IMR-90 (cell line): ENCODE measurements at regions not wholly inside any gene's neighbourhood (a gene's known extent, or its start where the extent isn't known, plus 50 kb on each side); places are given as distances from the start of the nearest gene placed in this dataset.

Experiments used
- ATAC-seq: fragments of 200-7000 bp; cut with Tn5 transposase; 2 replicates; pipeline ENCODE4 v1.9.1; 2020; ENCODE audit warnings: low read depth, mild to moderate bottlenecking, moderate library complexity
- BruUV-seq: library from RNA; stranded (reverse); fragments of 400-500 nt; replicated peaks from 2 replicates; lab custom pipeline; 2021; lab: Mats Ljungman, UMichigan
- CTCF ChIA-PET: fragments of 300-600 bp; formaldehyde crosslinking; extraction: SDS; loops from one replicate; lab custom pipeline; 2021; ENCODE audit warnings: antibody characterized with exemption; lab: Yijun Ruan, JAX
- POLR2A ChIA-PET: fragments of 300-600 bp; sonication (Branson Sonifier 250); formaldehyde crosslinking; loops from one replicate; lab custom pipeline; 2022; ENCODE audit warnings: antibody characterized with exemption; ENCODE audit not compliant: unreplicated experiment; lab: Charles Lee
- DNase-seq: peaks from one replicate; pipeline ENCODE4 v3.0.0; 2013
- H2AFZ ChIP-seq: replicated peaks from 2 replicates; pipeline ENCODE3; 2013; ENCODE audit warnings: low read length, mild to moderate bottlenecking; ENCODE audit not compliant: poor library complexity
- H2AK5ac ChIP-seq: 2 replicates; pipeline ENCODE4 v1.6.1; 2013; ENCODE audit warnings: low read depth, low read length, inconsistent platforms
- H2AK9ac ChIP-seq: replicated peaks from 2 replicates; pipeline ENCODE3; 2013; ENCODE audit warnings: mild to moderate bottlenecking, low read depth, low read length, moderate library complexity; ENCODE audit not compliant: poor library complexity
- H2BK120ac ChIP-seq: 2 replicates; pipeline ENCODE4 v1.6.1; 2013; ENCODE audit warnings: low read depth, low read length, inconsistent platforms
- H2BK15ac ChIP-seq: 3 replicates; pipeline ENCODE4 v1.6.1; 2013; ENCODE audit warnings: low read depth, low read length, inconsistent platforms
- H2BK20ac ChIP-seq: 2 replicates; pipeline ENCODE4 v1.6.1; 2013; ENCODE audit warnings: low read depth, mild to moderate bottlenecking, inconsistent platforms, low read length, moderate library complexity
- H2BK5ac ChIP-seq: 2 replicates; pipeline ENCODE4 v1.6.1; 2013; ENCODE audit warnings: mild to moderate bottlenecking, low read depth, low read length, inconsistent platforms; ENCODE audit not compliant: poor library complexity, severe bottlenecking
- H3K14ac ChIP-seq: replicated peaks from 2 replicates; pipeline ENCODE4 v1.6.1; 2013; ENCODE audit warnings: low read depth, low read length, inconsistent platforms
- H3K18ac ChIP-seq: 2 replicates; pipeline ENCODE4 v1.6.1; 2013; ENCODE audit warnings: low read depth, low read length, control low read depth
- H3K23ac ChIP-seq: 2 replicates; pipeline ENCODE4 v1.6.1; 2013; ENCODE audit warnings: low read depth, low read length, inconsistent platforms
- H3K27ac ChIP-seq: 2 replicates; pipeline ENCODE4 v1.5.1; 2013; ENCODE audit warnings: mild to moderate bottlenecking, control low read depth, low read length; ENCODE audit not compliant: insufficient read depth
- H3K27me3 ChIP-seq: 2 replicates; pipeline ENCODE4 v1.6.1; 2013; ENCODE audit warnings: low read length; ENCODE audit not compliant: control insufficient read depth, insufficient read depth
- H3K36me3 ChIP-seq: 2 replicates; pipeline ENCODE4 v1.6.1; 2013; ENCODE audit warnings: low read length, mixed read lengths; ENCODE audit not compliant: control insufficient read depth, insufficient read depth
- H3K4ac ChIP-seq: 2 replicates; pipeline ENCODE4 v1.6.1; 2013; ENCODE audit warnings: low read depth, low read length, inconsistent platforms
- H3K4me1 ChIP-seq: 2 replicates; pipeline ENCODE4 v1.6.1; 2013; ENCODE audit warnings: low read length, mixed read lengths; ENCODE audit not compliant: control insufficient read depth, insufficient read depth
- H3K4me2 ChIP-seq: 2 replicates; pipeline ENCODE4 v1.6.1; 2013; ENCODE audit warnings: low read depth, mild to moderate bottlenecking, control low read depth, low read length, moderate library complexity
- H3K4me3 ChIP-seq: 2 replicates; pipeline ENCODE4 v1.5.1; 2013; ENCODE audit warnings: low read depth, mild to moderate bottlenecking, control low read depth, low read length, moderate library complexity; ENCODE audit not compliant: insufficient read depth
- H3K56ac ChIP-seq: 2 replicates; pipeline ENCODE4 v1.6.1; 2013; ENCODE audit warnings: low read length, inconsistent platforms; ENCODE audit not compliant: insufficient read depth; ENCODE audit errors: extremely low read depth
- H3K79me1 ChIP-seq, 2 experiments: 2 replicates each; pipeline ENCODE4 v1.6.1; 2013; ENCODE audit warnings: low read length in 2 of 2, inconsistent platforms in 1 of 2, low read depth in 1 of 2
- H3K9ac ChIP-seq: 2 replicates; pipeline ENCODE4 v1.6.1; 2013; ENCODE audit warnings: low read depth, low read length, control low read depth
- H3K9me1 ChIP-seq: 2 replicates; pipeline ENCODE4 v1.6.1; 2013; ENCODE audit warnings: low read length, inconsistent platforms; ENCODE audit not compliant: insufficient read depth
- H3K9me3 ChIP-seq: 2 replicates; pipeline ENCODE4 v1.6.1; 2013; ENCODE audit warnings: low read length; ENCODE audit not compliant: control insufficient read depth, insufficient read depth
- H4K20me1 ChIP-seq: 2 replicates; pipeline ENCODE4 v1.6.1; 2013; ENCODE audit warnings: low read length, inconsistent platforms; ENCODE audit not compliant: insufficient read depth
- H4K5ac ChIP-seq: 2 replicates; pipeline ENCODE4 v1.6.1; 2013; ENCODE audit warnings: mild to moderate bottlenecking, low read depth, low read length, control low read depth
- H4K8ac ChIP-seq, 2 experiments: 2 replicates each; pipeline ENCODE4 v1.6.1; 2013; ENCODE audit warnings: low read depth in 2 of 2, low read length in 2 of 2, control low read depth in 1 of 2, inconsistent platforms in 1 of 2
- H4K91ac ChIP-seq: 2 replicates; pipeline ENCODE4 v1.6.1; 2013; ENCODE audit warnings: low read depth, low read length, inconsistent platforms; ENCODE audit not compliant: insufficient read depth
- BHLHE40 ChIP-seq: fragments of 150-350 bp; IDR thresholded peaks from 2 replicates; pipeline ENCODE4 v1.6.1; 2016; ENCODE audit warnings: mild to moderate bottlenecking, low read depth, low read length
- CTCF ChIP-seq: conservative IDR thresholded peaks from 2 replicates; pipeline ENCODE4 v1.5.1; 2012; ENCODE audit warnings: mild to moderate bottlenecking, low read depth, low read length, improper control_type of control experiment
- MAFK ChIP-seq: IDR thresholded peaks from 2 replicates; pipeline ENCODE4 v1.6.1; 2012; ENCODE audit warnings: low read depth, low read length, improper control_type of control experiment
- MXI1 ChIP-seq: IDR thresholded peaks from 2 replicates; pipeline ENCODE4 v1.6.1; 2012; ENCODE audit warnings: low read depth, mild to moderate bottlenecking, low read length, moderate library complexity, borderline replicate concordance
- NFE2L2 ChIP-seq: fragments of 150-350 bp; IDR thresholded peaks from 2 replicates; pipeline ENCODE4 v1.6.1; 2016; ENCODE audit warnings: low read depth, mild to moderate bottlenecking, low read length
- POLR2A ChIP-seq: IDR thresholded peaks from 2 replicates; pipeline ENCODE4 v1.6.1; 2012; ENCODE audit warnings: mild to moderate bottlenecking, low read depth, low read length
- RAD21 ChIP-seq: IDR thresholded peaks from 2 replicates; pipeline ENCODE4 v1.6.1; 2012; ENCODE audit warnings: low read length, improper control_type of control experiment
- RCOR1 ChIP-seq: IDR thresholded peaks from 2 replicates; pipeline ENCODE4 v1.6.1; 2012; ENCODE audit warnings: mild to moderate bottlenecking, low read length, improper control_type of control experiment; ENCODE audit not compliant: insufficient replicate concordance
- RFX5 ChIP-seq: IDR thresholded peaks from 2 replicates; pipeline ENCODE4 v1.8.0; 2012; ENCODE audit warnings: low read depth, mild to moderate bottlenecking, low read length, moderate library complexity
- SMC3 ChIP-seq: fragments of 150-350 bp; IDR thresholded peaks from 2 replicates; pipeline ENCODE4 v1.6.1; 2016; ENCODE audit warnings: low read depth, mild to moderate bottlenecking, antibody characterized with exemption, low read length, moderate library complexity
- WGBS, 2 experiments: methylation state at CpG; one replicate each; pipeline versions ENCODE4 v1.1.5 to v1.1.7; 2013; ENCODE audit warnings: missing lambda C conversion rate in 2 of 2; ENCODE audit not compliant: insufficient read length in 1 of 2; ENCODE audit errors: extremely low coverage in 2 of 2; 5-methylcytosine and 5-hydroxymethylcytosine counted together
- dilution Hi-C: fragments of 300-500 bp; cut with HindIII; formaldehyde crosslinking; loops from one replicate; pipeline ENCODE4 v1.14.3; 2018; ENCODE audit warnings: low sequenced_read_pairs; ENCODE audit not compliant: unreplicated experiment
- in situ Hi-C: fragments of 300-500 bp; cut with MboI; formaldehyde crosslinking; loops from 3 replicates; pipeline ENCODE4 v1.14.3; 2019; ENCODE audit warnings: low sequenced_read_pairs, inconsistent platforms, mixed read lengths
- intact Hi-C: fragments of 100-400 bp; cut with micrococcal nuclease; formaldehyde crosslinking; loops from 2 replicates; pipeline ENCODE4 v1.10.0; 2022
- TF ChIP-seq, protein P1 (sequence below): fragments of 150-350 bp; IDR thresholded peaks from 2 replicates; pipeline ENCODE4 v1.6.1; 2016; ENCODE audit warnings: low read depth, mild to moderate bottlenecking, low read length, moderate library complexity, borderline replicate concordance

DNA sequence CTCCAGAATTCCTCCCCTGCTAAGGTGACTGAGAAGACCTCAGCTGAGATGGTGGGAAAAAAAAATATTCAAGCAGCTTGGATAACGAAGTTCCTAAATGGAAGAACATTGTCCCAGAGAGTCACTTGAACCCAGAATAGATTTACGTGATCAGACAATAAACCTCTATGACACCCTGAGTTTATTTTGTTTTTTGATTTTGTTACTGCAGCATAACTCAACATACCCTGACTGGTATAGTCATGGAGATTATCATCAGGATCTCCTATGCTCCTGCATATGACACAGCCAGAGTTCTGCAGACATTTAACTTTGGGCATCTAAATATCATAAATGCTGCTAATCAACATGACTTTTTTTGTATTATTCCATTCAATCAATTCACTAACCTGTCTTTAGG, 282.9 kb downstream of the RASEF start:
- POLR2A ChIA-PET: no interaction called here
- no peak overlapping the region for H3K14ac ChIP-seq
- no CpG with 5 or more reads among the region's 2 CpGs for WGBS, 2 experiments
- H4K5ac ChIP-seq: no peak overlapping the region
- no peak overlapping the region for H3K4me2 ChIP-seq
- in situ Hi-C loops: no loop called here
- no peak overlapping the region for H2AFZ ChIP-seq
- H3K9me3 ChIP-seq: no peaks in the 10 kb centered on the region
- no TSS peak for BruUV-seq
- no peaks in the 10 kb centered on the region for H3K9me1 ChIP-seq
- H4K8ac ChIP-seq: no peak overlapping the region
- no peaks in the 10 kb centered on the region; the same call in 1 of the 2 replicates for H3K27me3 ChIP-seq
- no peaks in the 10 kb centered on the region for H3K4me1 ChIP-seq
- H3K27ac ChIP-seq: no peak overlapping the region
- no peak overlapping the region for H3K23ac ChIP-seq
- H2BK120ac ChIP-seq: no peak overlapping the region
- no peak overlapping the region for H2BK15ac ChIP-seq
- H4K20me1 ChIP-seq: no peaks in the 10 kb centered on the region
- H4K91ac ChIP-seq: no peak overlapping the region
- H3K4me3 ChIP-seq: no peak overlapping the region
- TF ChIP-seq SMC3 (no peak), CTCF (no peak), MAFK (no peak), RCOR1 (no peak), RAD21 (no peak), RFX5 (no peak), POLR2A (no peak), MXI1 (no peak), NFE2L2 (no peak), BHLHE40 (no peak)
- TF ChIP-seq, protein P1, sequence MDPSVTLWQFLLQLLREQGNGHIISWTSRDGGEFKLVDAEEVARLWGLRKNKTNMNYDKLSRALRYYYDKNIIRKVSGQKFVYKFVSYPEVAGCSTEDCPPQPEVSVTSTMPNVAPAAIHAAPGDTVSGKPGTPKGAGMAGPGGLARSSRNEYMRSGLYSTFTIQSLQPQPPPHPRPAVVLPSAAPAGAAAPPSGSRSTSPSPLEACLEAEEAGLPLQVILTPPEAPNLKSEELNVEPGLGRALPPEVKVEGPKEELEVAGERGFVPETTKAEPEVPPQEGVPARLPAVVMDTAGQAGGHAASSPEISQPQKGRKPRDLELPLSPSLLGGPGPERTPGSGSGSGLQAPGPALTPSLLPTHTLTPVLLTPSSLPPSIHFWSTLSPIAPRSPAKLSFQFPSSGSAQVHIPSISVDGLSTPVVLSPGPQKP: no peak
- DNase-seq: no peak
- dilution Hi-C loops: no loop called here
- CTCF ChIA-PET: no interaction called here
- H3K79me1 ChIP-seq: no peaks in the 10 kb centered on the region
- intact Hi-C loops: no loop called here
- H3K56ac ChIP-seq: no peak overlapping the region
- H2BK20ac ChIP-seq: no peak overlapping the region
- no peak overlapping the region for H2AK9ac ChIP-seq
- H3K4ac ChIP-seq: no peak overlapping the region
- no peak overlapping the region for H3K9ac ChIP-seq
- no peak overlapping the region for H2BK5ac ChIP-seq
- no peak for ATAC-seq
- no peak overlapping the region for H2AK5ac ChIP-seq
- H3K36me3 ChIP-seq: no peaks in the 10 kb centered on the region
- H3K18ac ChIP-seq: no peak overlapping the region
